ENCODE measurements at regions not wholly inside any gene's neighbourhood (a gene's known extent, or its start where the extent isn't known, plus 50 kb on each side); places are given as distances from the start of the nearest gene placed in this dataset.

DNA sequence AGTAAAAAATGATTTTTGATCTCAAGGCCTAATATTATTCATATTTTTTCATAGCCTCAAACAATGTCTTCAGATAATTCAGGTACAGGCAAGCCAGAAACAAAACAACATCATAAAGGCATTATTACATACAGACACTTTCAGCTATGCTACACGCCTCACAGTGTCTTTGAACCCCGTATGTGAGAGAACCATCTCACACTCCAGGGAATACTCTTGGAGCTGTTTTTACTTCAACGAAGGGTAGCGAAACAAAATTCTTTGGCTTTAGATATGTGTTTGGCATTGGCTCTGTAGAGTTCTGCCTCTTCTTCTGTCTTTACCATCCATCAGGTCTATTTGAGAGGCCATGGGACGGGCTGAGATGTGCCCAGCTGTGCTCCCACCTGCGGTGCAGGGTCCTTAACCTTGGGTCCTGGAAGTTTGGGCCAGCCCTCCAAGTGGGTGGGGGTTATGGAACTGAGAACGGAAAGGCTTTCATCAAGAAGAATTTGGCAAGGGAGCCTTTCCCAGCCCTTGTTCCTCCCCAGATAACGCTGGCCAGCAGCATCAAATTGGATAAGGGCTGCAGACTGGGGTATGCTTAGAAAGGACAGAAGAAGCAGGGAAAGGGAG lies 276.9 kb downstream of the TCF7L2 start:
- H3K27me3 ChIP-seq (ENCODE audit: insufficient read depth, low read length): no peaks in the 10 kb centered on the region; the same call in 1 of the 2 replicates
- BruUV-seq (replicated peaks): no TSS peak
- peaks cover under 1 to 3% of the 10 kb centered on the region in 2 experiments; a peak in 3 of 4 replicates for H3K4me1 ChIP-seq (ENCODE audit: control insufficient read depth in 1 of 2, insufficient read depth in 2 of 2, low read length in 2 of 2)
- ChIA-PET CTCF (no interaction called here), RAD21 (ENCODE audit: low non-redundant PET in 1 of 2, low total read pairs in 2 of 2, uncharacterized antibody in 2 of 2, unreplicated experiment in 2 of 2) (no interaction called here), POLR2A (no interaction called here)
- ATAC-seq: no peak
- intact Hi-C loops (cut with micrococcal nuclease): no loop called here
- no peak overlapping the region for H2AFZ ChIP-seq (ENCODE audit: low read depth, low read length, poor library complexity, severe bottlenecking)
- H3K9me2 ChIP-seq (ENCODE audit: insufficient read depth): no peaks in the 10 kb centered on the region
- H3K27ac ChIP-seq (ENCODE audit: low read depth, low read length): no peak overlapping the region
- no peaks in the 10 kb centered on the region for H3K79me2 ChIP-seq (ENCODE audit: insufficient read depth, low read length)
- H3K36me3 ChIP-seq (ENCODE audit: control insufficient read depth in 1 of 2, insufficient read depth in 2 of 2, low read length in 2 of 2): no peaks in the 10 kb centered on the region
- H4K20me1 ChIP-seq (ENCODE audit: insufficient read depth): no peaks in the 10 kb centered on the region
- no peak overlapping the region for H3K4me3 ChIP-seq (replicated peaks in 1 of 2; ENCODE audit: low read depth in 1 of 2, low read length in 2 of 2)
- no peak overlapping the region for H3K9ac ChIP-seq (ENCODE audit: low read length)
- H3K9me3 ChIP-seq (ENCODE audit: control insufficient read depth in 1 of 2, insufficient read depth in 1 of 2, low read depth in 1 of 2, low read length in 2 of 2): no peaks in the 10 kb centered on the region
- TF ChIP-seq EGR1 (IDR thresholded peaks at IDR 0.05; ENCODE audit: low read depth): no peak
- H3K4me2 ChIP-seq (ENCODE audit: low read length): no peak overlapping the region
- DNase-seq (ENCODE audit: low read depth, low spot score): no peak

DNA sequence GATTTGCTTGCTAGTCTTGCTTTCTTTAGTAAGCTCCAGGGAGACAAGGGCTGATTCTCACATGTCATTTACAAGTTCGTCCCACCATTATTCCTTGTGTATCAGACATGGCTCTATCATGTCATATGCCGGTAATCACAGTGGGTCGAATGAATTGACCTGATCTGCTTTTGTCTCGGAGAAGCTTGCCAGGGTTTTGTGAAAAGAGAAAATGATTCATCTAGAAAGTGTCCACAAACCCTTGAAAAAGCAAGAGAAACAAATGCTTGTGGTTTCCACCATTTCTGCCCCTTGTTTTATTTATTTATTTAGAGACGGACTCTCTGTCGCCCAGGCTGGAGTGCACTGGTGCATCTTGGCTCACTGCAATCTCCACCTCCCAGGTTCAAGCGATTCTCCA lies 278.5 kb downstream of the TCF7L2 start:
- no peaks in the 10 kb centered on the region for H4K20me1 ChIP-seq (ENCODE audit: insufficient read depth)
- ChIA-PET CTCF (no interaction called here), RAD21 (ENCODE audit: low non-redundant PET in 1 of 2, low total read pairs in 2 of 2, uncharacterized antibody in 2 of 2, unreplicated experiment in 2 of 2) (no interaction called here), POLR2A (interaction anchor here (0.6 kb wide), 1 partner anchor 280 kb away, joined by 3 read pairs; no protein-coding TSS in a partner anchor)
- no peaks in the 10 kb centered on the region for H3K79me2 ChIP-seq (ENCODE audit: insufficient read depth, low read length)
- H3K27me3 ChIP-seq (ENCODE audit: insufficient read depth, low read length): no peaks in the 10 kb centered on the region; the same call in 1 of the 2 replicates
- no peak overlapping the region for H3K27ac ChIP-seq (ENCODE audit: low read depth, low read length)
- H3K4me3 ChIP-seq (replicated peaks in 1 of 2; ENCODE audit: low read depth in 1 of 2, low read length in 2 of 2): no peak overlapping the region
- no peaks in the 10 kb centered on the region for H3K36me3 ChIP-seq (ENCODE audit: control insufficient read depth in 1 of 2, insufficient read depth in 2 of 2, low read length in 2 of 2)
- H3K9me2 ChIP-seq (ENCODE audit: insufficient read depth): no peaks in the 10 kb centered on the region
- H3K9me3 ChIP-seq (ENCODE audit: control insufficient read depth in 1 of 2, insufficient read depth in 1 of 2, low read depth in 1 of 2, low read length in 2 of 2): no peaks in the 10 kb centered on the region
- no peak overlapping the region for H3K9ac ChIP-seq (ENCODE audit: low read length)
- H2AFZ ChIP-seq (ENCODE audit: low read depth, low read length, poor library complexity, severe bottlenecking): no peak overlapping the region
- BruUV-seq (replicated peaks): no TSS peak
- ATAC-seq (no peak), DNase-seq (ENCODE audit: low read depth, low spot score) (no peak)
- no peak overlapping the region for H3K4me2 ChIP-seq (ENCODE audit: low read length)
- H3K4me1 ChIP-seq (ENCODE audit: control insufficient read depth in 1 of 2, insufficient read depth in 2 of 2, low read length in 2 of 2): no peaks in the 10 kb centered on the region
- TF ChIP-seq, protein P1, sequence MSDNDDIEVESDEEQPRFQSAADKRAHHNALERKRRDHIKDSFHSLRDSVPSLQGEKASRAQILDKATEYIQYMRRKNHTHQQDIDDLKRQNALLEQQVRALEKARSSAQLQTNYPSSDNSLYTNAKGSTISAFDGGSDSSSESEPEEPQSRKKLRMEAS (IDR thresholded peaks at IDR 0.05): no peak
- TF ChIP-seq, protein P2, sequence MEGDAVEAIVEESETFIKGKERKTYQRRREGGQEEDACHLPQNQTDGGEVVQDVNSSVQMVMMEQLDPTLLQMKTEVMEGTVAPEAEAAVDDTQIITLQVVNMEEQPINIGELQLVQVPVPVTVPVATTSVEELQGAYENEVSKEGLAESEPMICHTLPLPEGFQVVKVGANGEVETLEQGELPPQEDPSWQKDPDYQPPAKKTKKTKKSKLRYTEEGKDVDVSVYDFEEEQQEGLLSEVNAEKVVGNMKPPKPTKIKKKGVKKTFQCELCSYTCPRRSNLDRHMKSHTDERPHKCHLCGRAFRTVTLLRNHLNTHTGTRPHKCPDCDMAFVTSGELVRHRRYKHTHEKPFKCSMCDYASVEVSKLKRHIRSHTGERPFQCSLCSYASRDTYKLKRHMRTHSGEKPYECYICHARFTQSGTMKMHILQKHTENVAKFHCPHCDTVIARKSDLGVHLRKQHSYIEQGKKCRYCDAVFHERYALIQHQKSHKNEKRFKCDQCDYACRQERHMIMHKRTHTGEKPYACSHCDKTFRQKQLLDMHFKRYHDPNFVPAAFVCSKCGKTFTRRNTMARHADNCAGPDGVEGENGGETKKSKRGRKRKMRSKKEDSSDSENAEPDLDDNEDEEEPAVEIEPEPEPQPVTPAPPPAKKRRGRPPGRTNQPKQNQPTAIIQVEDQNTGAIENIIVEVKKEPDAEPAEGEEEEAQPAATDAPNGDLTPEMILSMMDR (IDR thresholded peaks at IDR 0.05 in 2 of 3, conservative IDR thresholded peaks at IDR 0.05 in 1 of 3; ENCODE audit: borderline replicate concordance in 1 of 3, insufficient read depth in 1 of 3, low read depth in 2 of 3, low read length in 2 of 3): no peak
- TF ChIP-seq TCF7L2 (IDR thresholded peaks at IDR 0.05; ENCODE audit: borderline replicate concordance, extremely low read depth, insufficient read depth, insufficient read length) (no peak), SP1 (IDR thresholded peaks at IDR 0.05; ENCODE audit: low read depth) (no peak)
- TF ChIP-seq, protein P3, sequence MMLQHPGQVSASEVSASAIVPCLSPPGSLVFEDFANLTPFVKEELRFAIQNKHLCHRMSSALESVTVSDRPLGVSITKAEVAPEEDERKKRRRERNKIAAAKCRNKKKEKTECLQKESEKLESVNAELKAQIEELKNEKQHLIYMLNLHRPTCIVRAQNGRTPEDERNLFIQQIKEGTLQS (IDR thresholded peaks at IDR 0.05): no peak
- intact Hi-C loops (cut with micrococcal nuclease): no loop called here
